ENCODE measurements at regions not wholly inside any gene's neighbourhood (a gene's known extent, or its start where the extent isn't known, plus 50 kb on each side); places are given as distances from the start of the nearest gene placed in this dataset.

DNA sequence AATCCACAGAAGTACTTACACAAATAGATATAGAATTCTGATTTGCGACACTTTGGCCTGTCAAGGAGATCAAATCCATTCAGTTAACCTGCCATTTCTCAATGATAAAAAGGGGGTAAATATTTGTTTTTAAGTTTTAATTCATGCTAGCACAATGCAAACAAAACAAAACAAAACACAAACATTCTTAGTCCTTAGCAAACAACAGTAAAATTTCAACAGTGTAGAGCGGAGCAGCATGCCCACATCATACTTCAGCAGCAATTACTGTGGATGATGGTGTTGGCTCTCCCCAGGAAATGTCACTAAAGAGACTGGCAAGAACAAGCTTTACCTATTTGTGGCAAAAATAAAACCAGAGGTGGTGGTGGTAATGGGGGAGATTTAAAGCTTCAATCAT, 625.2 kb upstream of the PCDH20 start:
- no peak for DNase-seq (ENCODE audit: low spot score in 2 of 2)
- Histone ChIP-seq H3K9me3 (peaks cover 3% of the 10 kb centered on the region), H3K4me1 (no peaks in the 10 kb centered on the region), H3K4me3 (no peak overlapping the region), H3K36me3 (no peaks in the 10 kb centered on the region), H3K27me3 (no peaks in the 10 kb centered on the region), H3K27ac (no peak overlapping the region)
- TF ChIP-seq EP300 (IDR thresholded peaks at IDR 0.05) (no peak), POLR2AphosphoS5 (IDR thresholded peaks at IDR 0.05) (no peak), POLR2A (IDR thresholded peaks at IDR 0.05) (no peak)
- TF ChIP-seq, protein P1, sequence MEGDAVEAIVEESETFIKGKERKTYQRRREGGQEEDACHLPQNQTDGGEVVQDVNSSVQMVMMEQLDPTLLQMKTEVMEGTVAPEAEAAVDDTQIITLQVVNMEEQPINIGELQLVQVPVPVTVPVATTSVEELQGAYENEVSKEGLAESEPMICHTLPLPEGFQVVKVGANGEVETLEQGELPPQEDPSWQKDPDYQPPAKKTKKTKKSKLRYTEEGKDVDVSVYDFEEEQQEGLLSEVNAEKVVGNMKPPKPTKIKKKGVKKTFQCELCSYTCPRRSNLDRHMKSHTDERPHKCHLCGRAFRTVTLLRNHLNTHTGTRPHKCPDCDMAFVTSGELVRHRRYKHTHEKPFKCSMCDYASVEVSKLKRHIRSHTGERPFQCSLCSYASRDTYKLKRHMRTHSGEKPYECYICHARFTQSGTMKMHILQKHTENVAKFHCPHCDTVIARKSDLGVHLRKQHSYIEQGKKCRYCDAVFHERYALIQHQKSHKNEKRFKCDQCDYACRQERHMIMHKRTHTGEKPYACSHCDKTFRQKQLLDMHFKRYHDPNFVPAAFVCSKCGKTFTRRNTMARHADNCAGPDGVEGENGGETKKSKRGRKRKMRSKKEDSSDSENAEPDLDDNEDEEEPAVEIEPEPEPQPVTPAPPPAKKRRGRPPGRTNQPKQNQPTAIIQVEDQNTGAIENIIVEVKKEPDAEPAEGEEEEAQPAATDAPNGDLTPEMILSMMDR (IDR thresholded peaks at IDR 0.05), result no peak
- WGBS, result 90% methylated on average over 2 of the region's 2 CpGs

- H3K36me3 ChIP-seq, result no peaks in the 10 kb centered on the region
- H3K27me3 ChIP-seq, result no peaks in the 10 kb centered on the region
- no peak overlapping the region for H3K4me3 ChIP-seq
- H3K9me3 ChIP-seq, result no peaks in the 10 kb centered on the region
- DNase-seq (ENCODE audit: low spot score in 2 of 2), result no peak
- H3K27ac ChIP-seq, result no peak overlapping the region
- no peaks in the 10 kb centered on the region for H3K4me1 ChIP-seq
- no peak for TF ChIP-seq POLR2A (IDR thresholded peaks at IDR 0.05)
- TF ChIP-seq, protein P1 (IDR thresholded peaks at IDR 0.05), result no peak
- TF ChIP-seq EP300 (IDR thresholded peaks at IDR 0.05), result no peak
- no peak for TF ChIP-seq POLR2AphosphoS5 (IDR thresholded peaks at IDR 0.05)
- 90% methylated on average over 3 of the region's 3 CpGs for WGBS
These were observed 624.4 kb upstream of the PCDH20 start for GRCh38 chr13:62040078-62040477.

- Histone ChIP-seq H3K36me3 (no peaks in the 10 kb centered on the region), H3K4me3 (no peak overlapping the region), H3K4me1 (no peaks in the 10 kb centered on the region), H3K27me3 (no peaks in the 10 kb centered on the region), H3K27ac (no peak overlapping the region), H3K9me3 (no peaks in the 10 kb centered on the region)
- TF ChIP-seq POLR2AphosphoS5 (IDR thresholded peaks at IDR 0.05) (no peak), POLR2A (IDR thresholded peaks at IDR 0.05) (no peak), EP300 (IDR thresholded peaks at IDR 0.05) (no peak)
- TF ChIP-seq, protein P1 (IDR thresholded peaks at IDR 0.05), result no peak
- no peak for DNase-seq (ENCODE audit: low spot score in 2 of 2)
- 82% methylated on average over 1 of the region's 1 CpG for WGBS
These were observed 622.6 kb upstream of the PCDH20 start for GRCh38 chr13:62038214-62038613.

DNA sequence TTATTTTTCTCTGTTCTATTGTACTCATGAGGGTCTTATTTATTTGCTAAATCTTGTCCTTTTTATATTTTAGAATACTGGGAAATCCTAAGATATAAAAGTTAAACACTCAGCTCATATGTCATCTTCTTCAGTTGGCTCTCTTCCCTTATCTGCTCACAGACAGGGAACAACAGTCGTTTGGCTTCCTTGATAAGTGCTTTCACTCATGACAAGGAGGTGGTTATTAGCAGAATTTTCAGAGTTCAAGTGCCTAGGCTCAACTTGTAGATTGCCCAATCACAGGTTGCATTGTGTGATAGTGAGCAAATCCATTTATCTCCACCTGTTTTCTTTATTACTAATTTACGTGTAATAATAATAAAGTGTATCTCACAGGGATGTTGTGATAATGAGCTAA, 620.3 kb upstream of the PCDH20 start:
- Histone ChIP-seq H3K4me1 (no peaks in the 10 kb centered on the region), H3K36me3 (no peaks in the 10 kb centered on the region), H3K4me3 (no peak overlapping the region), H3K27me3 (no peaks in the 10 kb centered on the region), H3K27ac (no peak overlapping the region), H3K9me3 (no peaks in the 10 kb centered on the region)
- no peak for TF ChIP-seq POLR2AphosphoS5 (IDR thresholded peaks at IDR 0.05)
- DNase-seq (ENCODE audit: low spot score in 2 of 2), result no peak
- whole genome bisulfite sequencing, result 41% methylated on average over 2 of the region's 2 CpGs

- Histone ChIP-seq H3K27ac (no peak overlapping the region), H3K4me1 (no peaks in the 10 kb centered on the region), H3K27me3 (no peaks in the 10 kb centered on the region), H3K4me3 (no peak overlapping the region), H3K9me3 (no peaks in the 10 kb centered on the region), H3K36me3 (no peaks in the 10 kb centered on the region)
- TF ChIP-seq EP300 (IDR thresholded peaks at IDR 0.05) (no peak), POLR2AphosphoS5 (IDR thresholded peaks at IDR 0.05) (no peak), POLR2A (IDR thresholded peaks at IDR 0.05) (no peak)
- TF ChIP-seq, protein P1 (IDR thresholded peaks at IDR 0.05), result no peak
- WGBS, result 68% methylated on average over 4 of the region's 4 CpGs
- DNase-seq (ENCODE audit: low spot score in 2 of 2), result no peak
These were observed 618.3 kb upstream of the PCDH20 start for GRCh38 chr13:62033934-62034333.

DNA sequence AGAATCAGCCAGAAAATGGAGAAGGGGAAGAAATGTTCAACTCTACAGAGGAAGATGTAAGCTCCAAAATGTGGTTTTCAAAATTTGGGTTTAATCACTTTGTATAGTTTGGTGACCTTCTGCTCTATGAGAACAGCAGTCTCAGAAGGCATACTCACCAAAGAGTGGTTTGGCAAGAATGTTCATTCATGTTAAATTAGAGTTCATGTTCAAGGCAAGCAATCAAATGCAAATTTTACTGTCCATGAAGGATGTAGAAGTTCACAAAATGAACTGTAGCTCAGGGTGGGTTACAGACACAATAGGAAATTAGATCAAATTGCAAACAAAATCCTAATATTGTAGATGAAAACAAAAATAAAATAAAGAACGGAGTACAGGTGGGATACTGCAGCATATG, 606.7 kb upstream of the PCDH20 start:
- no peak for DNase-seq (ENCODE audit: low spot score in 2 of 2)
- Histone ChIP-seq H3K4me3 (no peak overlapping the region), H3K9me3 (no peaks in the 10 kb centered on the region), H3K27ac (no peak overlapping the region), H3K36me3 (no peaks in the 10 kb centered on the region), H3K4me1 (no peaks in the 10 kb centered on the region), H3K27me3 (no peaks in the 10 kb centered on the region)
- 82% methylated on average over 1 of the region's 1 CpG for WGBS
- TF ChIP-seq POLR2AphosphoS5 (IDR thresholded peaks at IDR 0.05), result no peak
- TF ChIP-seq POLR2A (IDR thresholded peaks at IDR 0.05), result no peak
- no peak for TF ChIP-seq EP300 (IDR thresholded peaks at IDR 0.05)
- TF ChIP-seq, protein P1 (IDR thresholded peaks at IDR 0.05), result no peak

All from suprapubic skin (tissue), 4 donors.